ENCODE measurements at regions not wholly inside any gene's neighbourhood (a gene's known extent, or its start where the extent isn't known, plus 50 kb on each side); places are given as distances from the start of the nearest gene placed in this dataset.

DNA sequence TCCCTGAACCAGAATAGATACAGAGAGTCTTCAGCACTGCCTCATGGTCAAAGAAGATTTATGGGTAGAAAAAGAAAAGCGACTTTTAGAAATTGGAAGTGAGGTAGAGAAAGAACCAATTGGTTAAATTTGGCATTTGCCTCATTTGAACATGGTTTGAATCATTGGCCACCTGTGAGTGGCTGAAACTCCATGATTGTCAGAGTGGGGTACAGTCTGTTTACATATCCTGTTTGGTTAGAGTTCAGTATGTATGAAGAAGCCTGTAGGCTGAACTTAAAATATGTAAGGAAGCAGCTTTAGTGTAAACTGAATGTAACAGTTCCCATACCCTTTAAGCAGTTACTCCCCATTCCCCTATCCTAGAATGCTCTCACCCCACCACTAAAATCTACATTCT is 76.0 kb upstream of the CTSO start:
- TF ChIP-seq, protein P1, sequence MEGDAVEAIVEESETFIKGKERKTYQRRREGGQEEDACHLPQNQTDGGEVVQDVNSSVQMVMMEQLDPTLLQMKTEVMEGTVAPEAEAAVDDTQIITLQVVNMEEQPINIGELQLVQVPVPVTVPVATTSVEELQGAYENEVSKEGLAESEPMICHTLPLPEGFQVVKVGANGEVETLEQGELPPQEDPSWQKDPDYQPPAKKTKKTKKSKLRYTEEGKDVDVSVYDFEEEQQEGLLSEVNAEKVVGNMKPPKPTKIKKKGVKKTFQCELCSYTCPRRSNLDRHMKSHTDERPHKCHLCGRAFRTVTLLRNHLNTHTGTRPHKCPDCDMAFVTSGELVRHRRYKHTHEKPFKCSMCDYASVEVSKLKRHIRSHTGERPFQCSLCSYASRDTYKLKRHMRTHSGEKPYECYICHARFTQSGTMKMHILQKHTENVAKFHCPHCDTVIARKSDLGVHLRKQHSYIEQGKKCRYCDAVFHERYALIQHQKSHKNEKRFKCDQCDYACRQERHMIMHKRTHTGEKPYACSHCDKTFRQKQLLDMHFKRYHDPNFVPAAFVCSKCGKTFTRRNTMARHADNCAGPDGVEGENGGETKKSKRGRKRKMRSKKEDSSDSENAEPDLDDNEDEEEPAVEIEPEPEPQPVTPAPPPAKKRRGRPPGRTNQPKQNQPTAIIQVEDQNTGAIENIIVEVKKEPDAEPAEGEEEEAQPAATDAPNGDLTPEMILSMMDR (IDR thresholded peaks at IDR 0.05) = no peak
- no peak for TF ChIP-seq POLR2A (IDR thresholded peaks at IDR 0.05)
